RPMI7951 (cell line): ENCODE measurements at regions not wholly inside any gene's neighbourhood (a gene's known extent, or its start where the extent isn't known, plus 50 kb on each side); places are given as distances from the start of the nearest gene placed in this dataset.
"Not testable (repeated sequence)": the region's sequence is repeated elsewhere in the genome, so short reads cannot be mapped to it uniquely, and the experiment has no call there.

Experiments used
- DNase-seq: peaks from one replicate; pipeline ENCODE4 v3.0.0-alpha.2; 2012; ENCODE audit warnings: low read depth

GRCh38 chrX:131595120-131595519 is 51.2 kb downstream of the OR13H1 start:
- DNase-seq: no peak

GRCh38 chrX:131607792-131608369 is 64.0 kb downstream of the OR13H1 start:
- no peak for DNase-seq

GRCh38 chrX:131609480-131609879 is 65.6 kb downstream of the OR13H1 start:
- DNase-seq: no peak

- DNase-seq: no peak
These were observed 69.4 kb downstream of the OR13H1 start for GRCh38 chrX:131613260-131613659.

GRCh38 chrX:131614241-131614640 is 70.4 kb downstream of the OR13H1 start:
- DNase-seq: no peak

GRCh38 chrX:131617182-131617581 is 73.3 kb downstream of the OR13H1 start:
- peak; percentile 74 for DNase-seq

GRCh38 chrX:131621650-131622049 is 77.8 kb downstream of the OR13H1 start:
- no peak for DNase-seq

GRCh38 chrX:131626681-131627296 is 82.9 kb downstream of the OR13H1 start:
- peak; percentile 28 for DNase-seq

GRCh38 chrX:131630534-131630933 is 86.7 kb downstream of the OR13H1 start:
- DNase-seq: no peak

GRCh38 chrX:131633285-131633917 is 89.5 kb downstream of the OR13H1 start:
- DNase-seq: peak; percentile 40

GRCh38 chrX:131634900-131635299 is 91.0 kb downstream of the OR13H1 start:
- DNase-seq: no peak

- DNase-seq: no peak
These were observed 102.2 kb downstream of the OR13H1 start for GRCh38 chrX:131646106-131646505.

GRCh38 chrX:131649741-131650140 is 105.9 kb downstream of the OR13H1 start:
- no peak for DNase-seq

GRCh38 chrX:131650637-131651410 is 107.0 kb downstream of the OR13H1 start:
- peak; percentile 23 for DNase-seq

GRCh38 chrX:131663726-131664125 is 119.9 kb downstream of the OR13H1 start:
- DNase-seq: not testable (repeated sequence)

- peak; percentile 2 for DNase-seq
These were observed 127.9 kb downstream of the OR13H1 start for GRCh38 chrX:131671735-131672134.

GRCh38 chrX:131675596-131676194 is 131.8 kb downstream of the OR13H1 start:
- peak; percentile 17 for DNase-seq

- DNase-seq: peak; percentile 6
These were observed 134.1 kb downstream of the OR13H1 start for GRCh38 chrX:131677655-131678628.

GRCh38 chrX:131682735-131683134 is 138.9 kb downstream of the OR13H1 start:
- DNase-seq: not testable (repeated sequence)

GRCh38 chrX:131693359-131693758 is 149.5 kb downstream of the OR13H1 start:
- DNase-seq: no peak

GRCh38 chrX:131696989-131697388 is 153.1 kb downstream of the OR13H1 start:
- not testable (repeated sequence) for DNase-seq
